B cell (primary cell): ENCODE measurements at regions not wholly inside any gene's neighbourhood (a gene's known extent, or its start where the extent isn't known, plus 50 kb on each side); places are given as distances from the start of the nearest gene placed in this dataset.

ENCODE experiments used
- ATAC-seq: fragments of 200-7000 bp; cut with Tn5 transposase; one replicate; pipeline ENCODE4 v1.10.0; 2021; ENCODE audit warnings: low read depth, mild to moderate bottlenecking, moderate number of reproducible peaks, moderate library complexity
- CTCF ChIA-PET: fragments of 350-600 bp; sonication (Branson Sonifier 250); formaldehyde crosslinking; loops from one replicate; lab custom pipeline; 2021; ENCODE audit warnings: antibody characterized with exemption, inconsistent platforms; lab: Charles Lee
- POLR2A ChIA-PET: fragments of 350-600 bp; sonication (Branson Sonifier 250); formaldehyde crosslinking; loops from one replicate; lab custom pipeline; 2021; ENCODE audit warnings: antibody characterized with exemption; lab: Charles Lee
- DNase-seq: peaks from one replicate; pipeline ENCODE4 v3.0.0; 2013
- H2AFZ ChIP-seq: 2 replicates; pipeline ENCODE4 v1.6.1; 2012; ENCODE audit warnings: mild to moderate bottlenecking, low read depth, low read length; ENCODE audit not compliant: insufficient read depth, poor library complexity, severe bottlenecking
- H3K27ac ChIP-seq, 2 donors: 1 replicate in 1 of 2; 2 replicates in 1 of 2; pipeline ENCODE4 v1.5.1; 2012 to 2013; ENCODE audit warnings: low read length in 2 of 2, mild to moderate bottlenecking in 2 of 2, moderate library complexity in 1 of 2
- H3K27me3 ChIP-seq, 4 experiments: fragments of 200-600 bp in 1 of 4; sonication (generic) in 1 of 4; replicated peaks in 1 of 4; 1 replicate in 2 of 4; 2 replicates in 2 of 4; pipeline versions ENCODE4 v1.6.1 to v1.7.0; 2013 to 2016; ENCODE audit warnings: low read length in 3 of 4, mild to moderate bottlenecking in 2 of 4, mixed read lengths in 1 of 4, moderate library complexity in 1 of 4; ENCODE audit not compliant: insufficient read depth in 4 of 4, control insufficient read depth in 3 of 4; ENCODE audit errors: control extremely low read depth in 1 of 4
- H3K36me3 ChIP-seq, 2 experiments: replicated peaks in 1 of 2; 1 replicate in 1 of 2; 2 replicates in 1 of 2; pipeline versions ENCODE4 v1.6.1 to v1.7.1; 2013; ENCODE audit warnings: low read length in 1 of 2; ENCODE audit not compliant: insufficient read depth in 2 of 2, control insufficient read depth in 1 of 2; ENCODE audit errors: control extremely low read depth in 1 of 2, extremely low read depth in 1 of 2
- H3K4me1 ChIP-seq, 2 donors: fragments of 200-600 bp in 1 of 2; sonication (generic) in 1 of 2; 1 replicate in 1 of 2; 2 replicates in 1 of 2; pipeline versions ENCODE4 v1.5.1 to v1.6.1; 2013 to 2017; ENCODE audit warnings: low read length in 2 of 2; ENCODE audit not compliant: control insufficient read depth in 2 of 2, insufficient read depth in 2 of 2
- H3K4me2 ChIP-seq: replicated peaks from 2 replicates; pipeline ENCODE3; 2012; ENCODE audit warnings: mild to moderate bottlenecking, low read depth, low read length; ENCODE audit not compliant: poor library complexity, severe bottlenecking
- H3K4me3 ChIP-seq, 5 experiments: fragments of 200-600 bp in 1 of 5; sonication (generic) in 1 of 5; 1 replicate in 3 of 5; 2 replicates in 2 of 5; pipeline versions ENCODE4 v1.5.1 to v1.7.0; 2011 to 2016; ENCODE audit warnings: low read length in 4 of 5, mild to moderate bottlenecking in 4 of 5, low read depth in 2 of 5, control low read depth in 1 of 5, moderate library complexity in 1 of 5; ENCODE audit not compliant: insufficient read depth in 1 of 5; ENCODE audit errors: control extremely low read depth in 1 of 5, extremely low read depth in 1 of 5
- H3K79me2 ChIP-seq: fragments of 200-600 bp; sonication (generic); one replicate; pipeline ENCODE4 v1.6.0; 2016; ENCODE audit warnings: low read length; ENCODE audit not compliant: control insufficient read depth, insufficient read depth
- H3K9ac ChIP-seq: fragments of 200-600 bp; sonication (generic); 2 replicates; pipeline ENCODE4 v1.6.1; 2017; ENCODE audit warnings: mild to moderate bottlenecking, low read length, moderate library complexity
- H3K9me3 ChIP-seq, 3 donors: one replicate each; pipeline versions ENCODE4 v1.6.1 to v1.7.1; 2013; ENCODE audit warnings: low read length in 2 of 3; ENCODE audit not compliant: control insufficient read depth in 2 of 3, insufficient read depth in 1 of 3; ENCODE audit errors: control extremely low read depth in 1 of 3
- H4K20me1 ChIP-seq: 2 replicates; pipeline ENCODE4 v1.6.0; 2012; ENCODE audit warnings: mild to moderate bottlenecking, low read length; ENCODE audit not compliant: insufficient read depth, control insufficient read depth, poor library complexity, severe bottlenecking
- H3K27ac Mint-ChIP-seq: one replicate; pipeline ENCODE4 v1.8.0; 2021; ENCODE audit warnings: mixed read lengths
- H3K27me3 Mint-ChIP-seq: one replicate; pipeline ENCODE4 v1.8.0; 2021; ENCODE audit warnings: mixed read lengths
- H3K4me1 Mint-ChIP-seq: one replicate; pipeline ENCODE4 v1.8.0; 2021; ENCODE audit warnings: mixed read lengths
- H3K4me3 Mint-ChIP-seq: one replicate; pipeline ENCODE4 v1.8.0; 2021; ENCODE audit warnings: mixed read lengths
- H3K9me3 Mint-ChIP-seq: one replicate; pipeline ENCODE4 v1.8.0; 2022; ENCODE audit warnings: mixed read lengths; ENCODE audit not compliant: insufficient read depth
- CTCF ChIP-seq: fragments of 200-600 bp; IDR thresholded peaks from one replicate; pipeline ENCODE4 v1.8.0; 2022; ENCODE audit warnings: antibody characterized with exemption, mild to moderate bottlenecking
- EZH2 ChIP-seq: IDR thresholded peaks from 2 replicates; pipeline ENCODE4 v1.6.1; 2012; ENCODE audit warnings: borderline replicate concordance, low read depth, mild to moderate bottlenecking, moderate library complexity, low read length; ENCODE audit not compliant: insufficient read depth, poor library complexity, severe bottlenecking
- WGBS: methylation state at CpG from one replicate; pipeline ENCODE4 v1.1.5; 2013; ENCODE audit warnings: missing lambda C conversion rate; ENCODE audit not compliant: insufficient coverage; 5-methylcytosine and 5-hydroxymethylcytosine counted together
- intact Hi-C: fragments of 100-400 bp; cut with micrococcal nuclease; formaldehyde crosslinking; loops from one replicate; pipeline ENCODE4 v1.10.0; 2022

GRCh38 chr18:78780719-78781600 is 198.7 kb upstream of the SALL3 start:
- Histone ChIP-seq H3K27me3 (no peaks in the 10 kb centered on the region), H2AFZ (no peak overlapping the region), H3K79me2 (no peaks in the 10 kb centered on the region), H3K27ac (no peak overlapping the region), H3K4me3 (no peak overlapping the region), H4K20me1 (no peaks in the 10 kb centered on the region), H3K36me3 (no peaks in the 10 kb centered on the region), H3K4me1 (no peaks in the 10 kb centered on the region), H3K9ac (no peak overlapping the region), H3K4me2 (no peak overlapping the region), H3K9me3 (peaks cover 0 to 22% (median 0%) of the 10 kb centered on the region in 3 donors)
- Mint-ChIP-seq H3K4me3 (no peak overlapping the region), H3K27ac (no peak overlapping the region), H3K4me1 (no peaks in the 10 kb centered on the region), H3K27me3 (no peaks in the 10 kb centered on the region), H3K9me3 (no peaks in the 10 kb centered on the region)
- WGBS: 90% methylated on average over 42 of the region's 42 CpGs
- intact Hi-C loops: no loop called here
- TF ChIP-seq EZH2 (no peak), CTCF (no peak)
- ATAC-seq: no peak
- CTCF ChIA-PET: no interaction called here
- POLR2A ChIA-PET: no interaction called here
- DNase-seq: no peak

GRCh38 chr18:78781601-78781960 is 198.0 kb upstream of the SALL3 start:
- POLR2A ChIA-PET: no interaction called here
- WGBS: 93% methylated on average over 24 of the region's 28 CpGs
- ATAC-seq (no peak), DNase-seq (no peak)
- no peak overlapping the region for H3K27ac Mint-ChIP-seq
- peaks cover 0 to 22% (median 0%) of the 10 kb centered on the region in 3 donors for H3K9me3 ChIP-seq
- no peak overlapping the region for H2AFZ ChIP-seq
- no peaks in the 10 kb centered on the region for H3K79me2 ChIP-seq
- H3K4me3 Mint-ChIP-seq: no peak overlapping the region
- no peaks in the 10 kb centered on the region for H3K36me3 ChIP-seq
- CTCF ChIA-PET: no interaction called here
- H3K4me1 Mint-ChIP-seq: no peaks in the 10 kb centered on the region
- H4K20me1 ChIP-seq: no peaks in the 10 kb centered on the region
- H3K4me1 ChIP-seq: no peaks in the 10 kb centered on the region
- H3K4me2 ChIP-seq: no peak overlapping the region
- H3K9me3 Mint-ChIP-seq: no peaks in the 10 kb centered on the region
- no peaks in the 10 kb centered on the region for H3K27me3 Mint-ChIP-seq
- H3K9ac ChIP-seq: no peak overlapping the region
- no peak overlapping the region for H3K4me3 ChIP-seq
- intact Hi-C loops: no loop called here
- H3K27ac ChIP-seq: no peak overlapping the region
- TF ChIP-seq EZH2 (no peak), CTCF (no peak)
- no peaks in the 10 kb centered on the region for H3K27me3 ChIP-seq
